GM19324 (cell line): ENCODE measurements at regions not wholly inside any gene's neighbourhood (a gene's known extent, or its start where the extent isn't known, plus 50 kb on each side); places are given as distances from the start of the nearest gene placed in this dataset.

Source experiments
- ATAC-seq: cut with Tn5 transposase; IDR thresholded peaks from one replicate; pipeline ENCODE4 v1.9.1; 2021; ENCODE audit warnings: mild to moderate bottlenecking, moderate library complexity; ENCODE audit not compliant: unreplicated experiment, low FRiP score

GRCh38 chr14:61891810-61892209, 129.6 kb downstream of the SNAPC1 start:
- ATAC-seq: no peak

- ATAC-seq: no peak
Measured at GRCh38 chr14:61893371-61893940, 131.2 kb downstream of the SNAPC1 start.

GRCh38 chr14:61894452-61895077, 132.3 kb downstream of the SNAPC1 start:
- no peak for ATAC-seq

GRCh38 chr14:61897300-61897699, 135.1 kb downstream of the SNAPC1 start:
- no peak for ATAC-seq

GRCh38 chr14:61898568-61898967, 136.3 kb downstream of the SNAPC1 start:
- ATAC-seq: no peak

- no peak for ATAC-seq
Measured at GRCh38 chr14:61899497-61899896, 137.3 kb downstream of the SNAPC1 start.

GRCh38 chr14:61904946-61905345, 142.7 kb downstream of the SNAPC1 start:
- no peak for ATAC-seq

GRCh38 chr14:61911574-61911973, 149.4 kb downstream of the SNAPC1 start:
- no peak for ATAC-seq

- no peak for ATAC-seq
Measured at GRCh38 chr14:61918998-61919397, 156.8 kb downstream of the SNAPC1 start.

GRCh38 chr14:61923348-61923747, 161.1 kb downstream of the SNAPC1 start:
- ATAC-seq: no peak

GRCh38 chr14:61925043-61925442, 162.8 kb downstream of the SNAPC1 start:
- no peak for ATAC-seq

- ATAC-seq: no peak
Measured at GRCh38 chr14:61925732-61926435, 163.7 kb downstream of the SNAPC1 start.

GRCh38 chr14:61927060-61927459, 164.8 kb downstream of the SNAPC1 start:
- no peak for ATAC-seq

- ATAC-seq: no peak
Measured at GRCh38 chr14:61927520-61927919, 165.3 kb downstream of the SNAPC1 start.

GRCh38 chr14:61928300-61928699, 166.1 kb downstream of the SNAPC1 start:
- no peak for ATAC-seq

GRCh38 chr14:61928701-61929100, 166.5 kb downstream of the SNAPC1 start:
- ATAC-seq: no peak

- no peak for ATAC-seq
Measured at GRCh38 chr14:61929651-61930050, 167.4 kb downstream of the SNAPC1 start.

- ATAC-seq: no peak
Measured at GRCh38 chr14:61930101-61930857, 168.1 kb downstream of the SNAPC1 start.

- ATAC-seq: no peak
Measured at GRCh38 chr14:61932974-61933373, 170.8 kb downstream of the SNAPC1 start.

- no peak for ATAC-seq
Measured at GRCh38 chr14:61934385-61934784, 172.2 kb downstream of the SNAPC1 start.

- ATAC-seq: no peak
Measured at GRCh38 chr14:61939776-61940175, 177.6 kb downstream of the SNAPC1 start.
